Stimulated activated naive B cell treated with anti-CD40 and anti-IgM and Interleukin-4, amounts not matched to agents 10 μg/mL and 1 μg/mL and 100 μg/mL, for 72 hours (primary cell): ENCODE measurements at regions not wholly inside any gene's neighbourhood (a gene's known extent, or its start where the extent isn't known, plus 50 kb on each side); places are given as distances from the start of the nearest gene placed in this dataset.

Experiments used
- ATAC-seq, 2 donors: fragments of 150-1000 bp; cut with Tn5 transposase; replicated peaks; 2 replicates each; pipeline ENCODE4 v1.10.0; 2021; ENCODE audit warnings: moderate library complexity in 1 of 2
- DNase-seq: peaks from one replicate; pipeline ENCODE4 v3.0.0; 2021
- H3K27ac Mint-ChIP-seq: one replicate; pipeline ENCODE4 v1.8.0; 2022; ENCODE audit warnings: mild to moderate bottlenecking, mixed read lengths
- H3K27me3 Mint-ChIP-seq, 2 donors: one replicate each; pipeline ENCODE4 v1.8.0; 2022; ENCODE audit warnings: mixed read lengths in 2 of 2
- H3K36me3 Mint-ChIP-seq, 2 donors: one replicate each; pipeline ENCODE4 v1.8.0; 2022; ENCODE audit warnings: mixed read lengths in 2 of 2, mild to moderate bottlenecking in 1 of 2
- H3K4me1 Mint-ChIP-seq, 2 donors: one replicate each; pipeline ENCODE4 v1.8.0; 2022; ENCODE audit warnings: mixed read lengths in 2 of 2, mild to moderate bottlenecking in 1 of 2
- H3K4me3 Mint-ChIP-seq, 2 donors: one replicate each; pipeline ENCODE4 v1.8.0; 2022; ENCODE audit warnings: mild to moderate bottlenecking in 2 of 2, mixed read lengths in 2 of 2, moderate library complexity in 1 of 2
- H3K9me3 Mint-ChIP-seq, 2 donors: one replicate each; pipeline ENCODE4 v1.8.0; 2022; ENCODE audit warnings: mixed read lengths in 2 of 2, mild to moderate bottlenecking in 1 of 2

DNA sequence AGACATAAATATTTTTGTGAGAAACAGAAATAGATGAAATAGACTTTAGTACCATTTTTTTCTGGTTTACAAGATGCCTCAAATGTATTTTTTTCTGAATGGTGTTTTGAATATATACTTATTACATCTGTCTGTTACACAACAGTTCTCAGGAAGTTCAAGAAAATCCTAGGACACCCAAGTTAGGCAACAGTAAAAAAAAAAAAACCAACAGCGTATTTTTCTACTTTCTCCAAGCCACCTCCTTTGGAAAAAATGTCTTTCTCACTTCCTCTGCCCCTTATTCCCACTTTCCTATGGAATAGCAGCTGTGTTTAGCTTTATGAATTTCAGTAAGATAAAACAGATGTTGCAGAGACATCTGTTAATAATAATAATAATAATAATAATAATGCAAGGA, 489.6 kb upstream of the KLF12 start:
- Mint-ChIP-seq H3K27me3 (peaks cover 0 to 8% of the 10 kb centered on the region in 2 donors), H3K4me1 (no peaks in the 10 kb centered on the region), H3K4me3 (no peak overlapping the region), H3K9me3 (peaks cover under 1 to 9% of the 10 kb centered on the region in 2 donors), H3K27ac (no peak overlapping the region), H3K36me3 (no peaks in the 10 kb centered on the region)
- no peak for ATAC-seq
- no peak for DNase-seq

DNA sequence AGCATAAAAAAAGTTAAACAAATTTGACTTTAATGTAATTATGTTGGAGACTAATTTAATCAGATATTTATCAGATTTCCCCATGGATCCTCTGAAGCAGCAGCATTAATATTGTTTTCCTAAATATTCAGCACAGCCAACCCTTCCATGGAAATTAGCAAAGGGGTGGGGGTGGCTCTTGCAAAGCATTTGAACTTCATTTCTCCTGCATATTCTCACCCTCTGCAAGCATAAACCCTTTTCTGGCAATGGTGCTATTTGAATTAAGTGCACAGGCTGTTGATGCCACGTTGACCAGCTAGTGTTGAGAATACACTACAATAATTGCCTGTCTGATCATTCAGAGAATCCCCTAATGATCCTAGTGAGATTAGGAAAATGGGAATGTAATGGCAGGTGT, 488.1 kb upstream of the KLF12 start:
- H3K4me1 Mint-ChIP-seq, result no peaks in the 10 kb centered on the region
- no peaks in the 10 kb centered on the region for H3K36me3 Mint-ChIP-seq
- DNase-seq (no peak), ATAC-seq (no peak)
- H3K4me3 Mint-ChIP-seq, result no peak overlapping the region
- H3K9me3 Mint-ChIP-seq, result peaks cover 0 to 4% of the 10 kb centered on the region in 2 donors
- peaks cover 6 to 8% of the 10 kb centered on the region in 2 donors for H3K27me3 Mint-ChIP-seq
- no peak overlapping the region for H3K27ac Mint-ChIP-seq

DNA sequence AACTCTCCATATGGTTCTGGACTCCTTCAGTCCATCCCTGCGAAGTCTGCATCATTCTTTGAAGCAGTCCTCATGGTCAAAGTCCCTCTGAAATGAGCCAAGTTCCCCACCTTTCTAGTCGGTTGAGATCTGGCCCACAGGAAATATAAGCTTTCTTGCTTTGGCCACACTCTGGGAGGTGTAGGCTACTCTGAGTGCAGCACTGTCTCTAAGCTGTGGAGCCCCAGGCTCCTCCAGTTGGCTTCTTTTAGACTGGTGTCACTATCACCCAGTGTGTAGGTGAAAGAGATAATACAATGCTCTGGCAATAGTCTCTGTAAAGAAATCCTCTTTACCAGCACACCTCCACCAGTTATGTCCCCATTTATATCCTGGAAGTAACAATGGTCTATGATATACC, 486.5 kb upstream of the KLF12 start:
- ATAC-seq (no peak), DNase-seq (no peak)
- no peaks in the 10 kb centered on the region for H3K9me3 Mint-ChIP-seq
- no peak overlapping the region for H3K27ac Mint-ChIP-seq
- no peaks in the 10 kb centered on the region for H3K4me1 Mint-ChIP-seq
- no peak overlapping the region for H3K4me3 Mint-ChIP-seq
- H3K36me3 Mint-ChIP-seq, result no peaks in the 10 kb centered on the region
- peaks cover 10 to 15% of the 10 kb centered on the region in 2 donors for H3K27me3 Mint-ChIP-seq

DNA sequence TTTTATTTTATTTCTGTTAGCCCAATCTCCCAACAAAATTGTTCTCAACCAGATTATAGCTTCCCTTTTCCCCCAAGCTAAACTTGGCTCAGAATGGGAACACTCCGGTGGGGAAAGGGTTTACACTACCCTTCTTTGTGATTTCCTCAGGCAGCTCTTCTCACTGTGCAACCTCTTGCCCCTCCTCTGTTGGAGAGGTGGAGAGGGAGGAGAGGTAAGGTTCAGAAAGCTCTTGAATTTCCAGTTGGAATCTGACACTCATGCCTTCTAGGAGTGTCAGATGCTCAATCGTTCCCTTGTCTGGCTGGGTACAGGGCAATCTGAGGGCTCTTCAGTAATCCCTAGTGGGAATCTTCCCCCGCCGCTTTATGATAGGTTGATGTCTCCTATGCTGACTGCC, 486.1 kb upstream of the KLF12 start:
- H3K4me1 Mint-ChIP-seq, result no peaks in the 10 kb centered on the region
- DNase-seq, result no peak
- no peak overlapping the region for H3K4me3 Mint-ChIP-seq
- no peaks in the 10 kb centered on the region for H3K9me3 Mint-ChIP-seq
- no peak for ATAC-seq
- H3K36me3 Mint-ChIP-seq, result no peaks in the 10 kb centered on the region
- H3K27ac Mint-ChIP-seq, result no peak overlapping the region
- peaks cover 10 to 15% of the 10 kb centered on the region in 2 donors for H3K27me3 Mint-ChIP-seq

DNA sequence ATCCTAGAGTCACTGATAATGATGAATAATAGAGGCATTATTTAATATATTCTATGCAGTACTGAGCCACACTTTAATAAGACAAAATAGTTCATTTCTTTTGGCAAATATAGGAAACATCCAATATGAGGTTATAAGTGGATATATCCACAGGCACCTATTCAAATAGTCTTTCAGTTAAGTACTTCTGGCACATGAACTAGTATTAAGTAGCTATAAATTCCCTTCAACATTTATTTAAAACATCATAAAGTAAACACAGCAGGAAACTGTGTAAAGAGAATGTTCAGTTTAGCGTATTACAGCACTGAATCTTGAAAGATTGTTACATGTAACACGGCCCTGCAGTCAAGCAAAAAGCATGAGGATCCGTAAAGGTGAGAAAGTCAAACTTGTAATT, 463.3 kb upstream of the KLF12 start:
- no peak overlapping the region for H3K4me3 Mint-ChIP-seq
- H3K27ac Mint-ChIP-seq, result no peak overlapping the region
- H3K27me3 Mint-ChIP-seq, result peaks cover 4 to 9% of the 10 kb centered on the region in 2 donors
- no peaks in the 10 kb centered on the region for H3K36me3 Mint-ChIP-seq
- H3K4me1 Mint-ChIP-seq, result no peaks in the 10 kb centered on the region
- DNase-seq (no peak), ATAC-seq (no peak)
- peaks cover 4 to 5% of the 10 kb centered on the region in 2 donors for H3K9me3 Mint-ChIP-seq

DNA sequence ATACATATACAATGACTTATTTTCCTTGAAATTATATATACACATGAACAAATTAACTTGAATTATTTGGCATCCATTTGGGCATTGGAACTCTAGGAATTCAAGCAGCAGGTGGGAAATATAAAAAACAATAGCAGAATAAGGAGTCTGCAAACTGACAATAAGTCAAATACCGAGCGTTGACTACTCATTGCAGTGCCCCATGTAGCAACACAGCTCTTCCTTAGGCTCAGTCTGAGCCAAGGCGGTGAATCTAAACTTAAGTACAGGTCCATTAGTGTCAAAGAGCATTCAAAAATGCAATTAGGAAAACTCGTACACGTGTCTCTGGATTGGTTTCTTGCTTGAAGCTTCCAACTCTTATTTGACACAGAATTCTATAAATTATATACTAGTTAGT, 462.5 kb upstream of the KLF12 start:
- Mint-ChIP-seq H3K36me3 (no peaks in the 10 kb centered on the region), H3K9me3 (peaks cover 4 to 5% of the 10 kb centered on the region in 2 donors), H3K4me1 (no peaks in the 10 kb centered on the region), H3K4me3 (no peak overlapping the region), H3K27ac (no peak overlapping the region), H3K27me3 (peaks cover 4 to 9% of the 10 kb centered on the region in 2 donors)
- no peak for ATAC-seq
- DNase-seq, result no peak

DNA sequence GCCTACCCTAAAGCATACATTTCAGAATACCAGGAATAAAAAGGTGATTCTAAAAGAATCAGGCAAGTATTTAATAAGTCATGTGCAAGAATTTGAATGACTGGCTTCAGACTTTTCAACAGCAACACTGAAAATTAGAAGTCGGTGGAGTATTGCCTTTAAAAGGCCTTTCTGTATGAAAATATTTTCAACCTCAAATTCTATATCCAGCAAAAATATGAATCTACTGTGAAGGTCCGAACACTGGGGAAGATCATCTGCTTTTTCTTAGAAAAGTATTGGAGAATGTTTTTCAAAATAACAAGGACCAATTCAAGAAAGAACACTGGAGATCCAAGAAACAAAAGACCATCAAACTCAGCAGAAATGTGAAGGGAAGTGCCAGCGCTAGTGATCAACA, 459.5 kb upstream of the KLF12 start:
- H3K4me1 Mint-ChIP-seq, result no peaks in the 10 kb centered on the region
- ATAC-seq, result no peak
- H3K9me3 Mint-ChIP-seq, result peaks cover 1 to 5% of the 10 kb centered on the region in 2 donors
- H3K4me3 Mint-ChIP-seq, result no peak overlapping the region
- DNase-seq, result no peak
- H3K36me3 Mint-ChIP-seq, result no peaks in the 10 kb centered on the region
- peaks cover 6 to 13% of the 10 kb centered on the region in 2 donors for H3K27me3 Mint-ChIP-seq
- no peak overlapping the region for H3K27ac Mint-ChIP-seq

- DNase-seq (no peak), ATAC-seq (no peak)
- no peak overlapping the region for H3K27ac Mint-ChIP-seq
- peaks cover 6 to 20% of the 10 kb centered on the region in 2 donors for H3K27me3 Mint-ChIP-seq
- no peaks in the 10 kb centered on the region for H3K36me3 Mint-ChIP-seq
- H3K4me1 Mint-ChIP-seq, result no peaks in the 10 kb centered on the region
- no peaks in the 10 kb centered on the region for H3K9me3 Mint-ChIP-seq
- H3K4me3 Mint-ChIP-seq, result no peak overlapping the region
Observed at GRCh38 chr13:74586847-74587246, 452.6 kb upstream of the KLF12 start.

- Mint-ChIP-seq H3K4me3 (peak overlapping the region; percentile 45 to 71), H3K27me3 (peaks cover 55 to 57% of the 10 kb centered on the region in 2 donors), H3K4me1 (peaks cover 9 to 15% of the 10 kb centered on the region in 2 donors), H3K27ac (no peak overlapping the region), H3K9me3 (no peaks in the 10 kb centered on the region), H3K36me3 (no peaks in the 10 kb centered on the region)
- DNase-seq, result no peak
- no peak for ATAC-seq
Observed at GRCh38 chr13:74576420-74576819, 442.2 kb upstream of the KLF12 start.

DNA sequence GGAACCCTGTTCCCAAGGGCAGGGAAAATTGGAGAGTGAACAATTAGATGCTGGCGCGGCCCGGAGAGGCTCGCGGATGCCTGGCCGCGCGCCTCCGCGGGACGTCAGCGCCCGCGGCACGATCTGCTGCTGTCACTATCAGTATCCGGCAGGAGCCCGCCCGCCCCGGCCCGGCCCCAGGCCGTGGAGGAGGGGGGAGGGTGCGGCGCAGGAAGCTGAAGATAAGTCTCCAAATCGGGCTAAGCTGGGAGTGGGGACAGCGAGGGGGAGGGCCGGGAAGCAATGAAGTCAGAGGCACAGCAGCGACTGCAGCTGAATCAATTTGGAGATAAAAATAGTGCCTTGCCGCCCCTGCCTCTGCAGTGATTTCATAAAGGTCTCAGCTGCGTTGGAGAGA, 441.5 kb upstream of the KLF12 start:
- peaks cover 9 to 15% of the 10 kb centered on the region in 2 donors for H3K4me1 Mint-ChIP-seq
- DNase-seq (no peak), ATAC-seq (peak; percentile 79 to 81)
- H3K9me3 Mint-ChIP-seq, result no peaks in the 10 kb centered on the region
- no peaks in the 10 kb centered on the region for H3K36me3 Mint-ChIP-seq
- H3K4me3 Mint-ChIP-seq, result peak overlapping the region; percentile 45 to 71
- no peak overlapping the region for H3K27ac Mint-ChIP-seq
- H3K27me3 Mint-ChIP-seq, result peaks cover 57% of the 10 kb centered on the region in 2 donors

- peak; percentile 17 to 30 for ATAC-seq
- H3K27me3 Mint-ChIP-seq, result peaks cover 57 to 59% of the 10 kb centered on the region in 2 donors
Observed at GRCh38 chr13:74574964-74575728, 440.9 kb upstream of the KLF12 start.

GRCh38 chr13:74573654-74574053, 439.4 kb upstream of the KLF12 start:
- H3K36me3 Mint-ChIP-seq, result no peaks in the 10 kb centered on the region
- H3K27me3 Mint-ChIP-seq, result peaks cover 52 to 59% of the 10 kb centered on the region in 2 donors
- H3K27ac Mint-ChIP-seq, result no peak overlapping the region
- ATAC-seq (no peak), DNase-seq (no peak)
- no peaks in the 10 kb centered on the region for H3K9me3 Mint-ChIP-seq
- peaks cover 9 to 15% of the 10 kb centered on the region in 2 donors for H3K4me1 Mint-ChIP-seq
- H3K4me3 Mint-ChIP-seq, result no peak overlapping the region

More at GRCh38 chr13:74574964-74575728, 440.9 kb upstream of the KLF12 start:
- Mint-ChIP-seq H3K9me3 (no peaks in the 10 kb centered on the region), H3K4me3 (peak overlapping the region; percentile 45 to 71), H3K36me3 (no peaks in the 10 kb centered on the region), H3K4me1 (peaks cover 9 to 15% of the 10 kb centered on the region in 2 donors), H3K27ac (no peak overlapping the region)
- DNase-seq, result no peak

- Mint-ChIP-seq H3K9me3 (no peaks in the 10 kb centered on the region), H3K27me3 (peaks cover 42 to 52% of the 10 kb centered on the region in 2 donors), H3K36me3 (no peaks in the 10 kb centered on the region), H3K4me3 (no peak overlapping the region), H3K27ac (no peak overlapping the region), H3K4me1 (peaks cover 9 to 15% of the 10 kb centered on the region in 2 donors)
- ATAC-seq, result no peak
- DNase-seq, result no peak
Observed at GRCh38 chr13:74571811-74572210, 437.6 kb upstream of the KLF12 start.

GRCh38 chr13:74570834-74571233, 436.6 kb upstream of the KLF12 start:
- peaks cover 4 to 9% of the 10 kb centered on the region in 2 donors for H3K4me1 Mint-ChIP-seq
- ATAC-seq, result no peak

GRCh38 chr13:74570046-74570445, 435.8 kb upstream of the KLF12 start:
- no peaks in the 10 kb centered on the region for H3K36me3 Mint-ChIP-seq
- H3K27me3 Mint-ChIP-seq, result peaks cover 25 to 44% of the 10 kb centered on the region in 2 donors
- H3K27ac Mint-ChIP-seq, result no peak overlapping the region
- H3K4me1 Mint-ChIP-seq, result peaks cover under 1 to 1% of the 10 kb centered on the region in 2 donors
- H3K4me3 Mint-ChIP-seq, result no peak overlapping the region
- DNase-seq (no peak), ATAC-seq (no peak)
- no peaks in the 10 kb centered on the region for H3K9me3 Mint-ChIP-seq

More at GRCh38 chr13:74570834-74571233, 436.6 kb upstream of the KLF12 start:
- H3K27ac Mint-ChIP-seq, result no peak overlapping the region
- DNase-seq, result no peak
- H3K4me3 Mint-ChIP-seq, result no peak overlapping the region
- H3K9me3 Mint-ChIP-seq, result no peaks in the 10 kb centered on the region
- peaks cover 33 to 47% of the 10 kb centered on the region in 2 donors for H3K27me3 Mint-ChIP-seq
- H3K36me3 Mint-ChIP-seq, result no peaks in the 10 kb centered on the region
